ENCODE measurements at regions not wholly inside any gene's neighbourhood (a gene's known extent, or its start where the extent isn't known, plus 50 kb on each side); places are given as distances from the start of the nearest gene placed in this dataset.

DNA sequence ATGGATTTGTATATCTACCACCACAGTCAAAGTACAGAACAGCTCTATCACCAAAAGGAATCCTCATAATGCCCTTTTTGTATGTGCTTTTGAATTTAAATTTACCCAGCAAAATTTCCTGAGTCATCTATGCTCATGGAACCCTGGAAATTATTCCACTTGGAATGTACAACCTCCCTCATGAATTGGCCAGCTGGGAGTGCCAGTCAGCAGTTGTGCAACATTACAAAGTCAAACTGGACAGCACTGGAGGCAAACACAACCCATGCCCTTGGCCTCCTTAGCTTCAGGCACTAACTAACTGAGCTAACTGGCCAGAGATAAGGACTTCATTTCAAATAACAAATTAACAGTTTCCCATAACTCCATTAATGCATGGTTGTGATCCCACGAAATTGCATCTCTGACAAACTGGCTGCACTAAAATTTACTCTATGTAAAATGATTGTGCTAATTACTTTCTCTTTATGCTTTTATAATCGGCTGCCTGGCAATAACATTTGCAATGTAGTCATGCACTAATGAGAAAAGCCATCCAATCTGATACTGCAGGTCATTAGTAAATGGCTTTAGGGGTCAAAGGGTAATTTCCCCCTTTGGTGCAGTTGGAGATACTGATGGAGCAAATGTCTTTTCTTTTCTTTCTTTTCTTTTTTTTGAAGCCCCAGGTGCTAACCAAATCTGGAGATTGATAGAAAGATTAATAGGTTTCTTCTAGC is 270.5 kb downstream of the ACTR3 start:
- Histone ChIP-seq H3K27me3 (no peaks in the 10 kb centered on the region), H3K9me3 (replicated peaks in 1 of 11) (no peaks in the 10 kb centered on the region), H3K9ac (no peak overlapping the region), H3K27ac (no peak overlapping the region), H3K4me2 (no peak overlapping the region), H3K36me3 (no peaks in the 10 kb centered on the region), H3K4me1 (no peaks in the 10 kb centered on the region), H4K20me1 (no peaks in the 10 kb centered on the region), H3K4me3 (no peak overlapping the region)
- TF ChIP-seq Cebpa-rat (IDR thresholded peaks at IDR 0.05), result no peak

- Histone ChIP-seq H4K20me1 (no peaks in the 10 kb centered on the region), H3K36me3 (no peaks in the 10 kb centered on the region), H3K4me2 (no peak overlapping the region), H3K27me3 (no peaks in the 10 kb centered on the region), H3K9me3 (replicated peaks in 1 of 11) (no peaks in the 10 kb centered on the region), H3K4me3 (no peak overlapping the region), H3K9ac (no peak overlapping the region), H3K4me1 (no peaks in the 10 kb centered on the region), H3K27ac (no peak overlapping the region)
- no peak for TF ChIP-seq Cebpa-rat (IDR thresholded peaks at IDR 0.05)
Measured at GRCh38 chr2:114161371-114161770, 271.5 kb downstream of the ACTR3 start.

DNA sequence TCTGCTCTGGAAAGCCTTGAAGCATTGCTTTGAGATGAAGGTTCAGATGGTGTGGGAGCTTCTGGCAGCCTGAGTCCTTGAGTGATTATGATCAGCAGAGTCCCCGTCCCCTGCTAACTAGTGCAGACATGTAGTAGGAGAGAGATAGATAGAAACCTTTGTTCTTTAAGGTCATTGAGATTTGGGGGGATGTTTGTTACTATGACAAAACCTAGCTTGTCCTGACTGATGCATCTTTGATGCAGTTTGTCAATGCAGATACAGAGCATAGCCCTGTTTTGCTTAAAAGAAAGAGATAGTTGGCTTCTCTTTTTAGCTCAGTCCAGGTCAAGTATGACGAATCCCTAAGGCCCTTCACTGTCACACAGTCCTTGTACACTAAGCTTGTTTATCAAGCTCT is 274.6 kb upstream of the DPP10 start:
- Histone ChIP-seq H3K9ac (no peak overlapping the region), H3K27me3 (no peaks in the 10 kb centered on the region), H3K9me3 (replicated peaks in 1 of 11) (no peaks in the 10 kb centered on the region), H3K4me3 (no peak overlapping the region), H3K4me1 (no peaks in the 10 kb centered on the region), H3K27ac (no peak overlapping the region), H3K36me3 (no peaks in the 10 kb centered on the region), H4K20me1 (no peaks in the 10 kb centered on the region), H3K4me2 (no peak overlapping the region)
- TF ChIP-seq Cebpa-rat (IDR thresholded peaks at IDR 0.05), result no peak

- H3K36me3 ChIP-seq, result no peaks in the 10 kb centered on the region
- no peaks in the 10 kb centered on the region for H3K27me3 ChIP-seq
- no peak overlapping the region for H3K4me2 ChIP-seq
- no peak overlapping the region for H3K27ac ChIP-seq
- H3K9ac ChIP-seq, result no peak overlapping the region
- no peak overlapping the region for H3K4me3 ChIP-seq
- no peak for TF ChIP-seq Cebpa-rat (IDR thresholded peaks at IDR 0.05)
- no peaks in the 10 kb centered on the region for H3K9me3 ChIP-seq (replicated peaks in 1 of 11)
- H4K20me1 ChIP-seq, result no peaks in the 10 kb centered on the region
- no peaks in the 10 kb centered on the region for H3K4me1 ChIP-seq
Measured at GRCh38 chr2:114170070-114170469, 272.4 kb upstream of the DPP10 start.

DNA sequence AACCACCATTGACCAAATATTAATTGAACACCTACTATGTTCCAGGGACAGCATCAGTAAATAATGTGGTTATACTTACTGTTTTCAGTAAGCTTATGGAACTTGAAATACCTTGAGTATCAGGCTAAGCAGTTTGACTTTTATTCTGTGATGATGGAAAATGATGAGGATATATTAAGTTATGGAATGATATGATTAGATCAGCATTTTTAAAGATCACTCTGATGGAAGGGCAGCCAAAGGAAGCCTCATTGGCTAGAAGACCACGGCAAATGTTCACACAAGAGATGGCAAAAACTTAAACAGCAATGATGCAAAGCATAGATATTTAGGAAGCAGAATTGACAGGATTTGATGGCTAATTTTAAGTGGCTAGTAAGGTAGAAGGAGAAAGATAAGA is 266.9 kb upstream of the DPP10 start:
- Histone ChIP-seq H3K9me3 (replicated peaks in 1 of 11) (peaks cover 0 to 3% (median 1%) of the 10 kb centered on the region in 11 experiments; a peak in 5 of 22 replicates), H3K4me3 (no peak overlapping the region), H3K9ac (no peak overlapping the region), H3K36me3 (no peaks in the 10 kb centered on the region), H3K27ac (no peak overlapping the region), H3K4me1 (no peaks in the 10 kb centered on the region), H3K27me3 (no peaks in the 10 kb centered on the region), H4K20me1 (no peaks in the 10 kb centered on the region), H3K4me2 (no peak overlapping the region)
- TF ChIP-seq Cebpa-rat (IDR thresholded peaks at IDR 0.05), result no peak

- no peak overlapping the region for H3K27ac ChIP-seq
- no peaks in the 10 kb centered on the region for H3K27me3 ChIP-seq
- H3K9ac ChIP-seq, result no peak overlapping the region
Measured at GRCh38 chr2:114185501-114185900, 256.9 kb upstream of the DPP10 start.

DNA sequence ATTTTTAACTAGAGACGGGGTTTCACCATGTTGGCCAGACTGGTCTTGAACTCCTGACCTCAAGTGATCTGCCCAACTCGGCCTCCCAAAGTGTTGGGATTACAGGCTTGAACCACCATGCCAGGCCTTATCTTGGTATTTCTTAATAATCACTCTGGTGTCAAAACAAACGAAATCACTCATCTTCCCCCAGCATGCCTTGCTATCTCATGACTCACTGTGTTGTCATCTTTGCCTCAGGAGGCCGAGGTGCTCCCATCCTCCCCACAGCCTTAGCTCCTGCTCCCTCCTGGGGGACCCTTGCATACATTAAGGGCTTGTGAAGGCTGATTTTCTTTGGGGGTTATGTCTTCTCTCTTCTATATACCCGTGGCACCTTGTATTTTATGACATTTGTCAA is 250.1 kb upstream of the DPP10 start:
- no peak overlapping the region for H3K4me2 ChIP-seq
- H3K27ac ChIP-seq, result no peak overlapping the region
- no peak overlapping the region for H3K9ac ChIP-seq
- H3K9me3 ChIP-seq (replicated peaks in 1 of 11), result no peaks in the 10 kb centered on the region
- no peaks in the 10 kb centered on the region for H3K36me3 ChIP-seq
- no peaks in the 10 kb centered on the region for H3K4me1 ChIP-seq
- H3K4me3 ChIP-seq, result no peak overlapping the region
- H3K27me3 ChIP-seq, result no peaks in the 10 kb centered on the region
- no peak for TF ChIP-seq Cebpa-rat (IDR thresholded peaks at IDR 0.05)
- no peaks in the 10 kb centered on the region for H4K20me1 ChIP-seq

More at GRCh38 chr2:114185501-114185900, 256.9 kb upstream of the DPP10 start:
- Histone ChIP-seq H4K20me1 (no peaks in the 10 kb centered on the region), H3K36me3 (no peaks in the 10 kb centered on the region), H3K4me2 (no peak overlapping the region), H3K4me3 (no peak overlapping the region), H3K4me1 (0 out of 20 replicates have a peak, but pooled peaks cover 0 to 4% (median 0%) of the 10 kb centered on the region in 10 experiments), H3K9me3 (replicated peaks in 1 of 11) (peaks cover 2 to 12% (median 10%) of the 10 kb centered on the region in 11 experiments; a peak in 15 of 22 replicates)
- no peak for TF ChIP-seq Cebpa-rat (IDR thresholded peaks at IDR 0.05)

GRCh38 chr2:114201781-114202180 is 240.7 kb upstream of the DPP10 start:
- Histone ChIP-seq H3K4me1 (no peaks in the 10 kb centered on the region), H4K20me1 (no peaks in the 10 kb centered on the region), H3K9me3 (replicated peaks in 1 of 11) (peaks cover 0 to 10% (median 0%) of the 10 kb centered on the region in 11 experiments; a peak in 6 of 22 replicates), H3K9ac (no peak overlapping the region), H3K36me3 (no peaks in the 10 kb centered on the region), H3K27ac (no peak overlapping the region), H3K27me3 (no peaks in the 10 kb centered on the region), H3K4me3 (no peak overlapping the region), H3K4me2 (no peak overlapping the region)
- no peak for TF ChIP-seq Cebpa-rat (IDR thresholded peaks at IDR 0.05)

- Histone ChIP-seq H4K20me1 (no peaks in the 10 kb centered on the region), H3K9ac (no peak overlapping the region), H3K36me3 (no peaks in the 10 kb centered on the region), H3K27me3 (no peaks in the 10 kb centered on the region), H3K9me3 (replicated peaks in 1 of 11) (peaks cover 0 to 16% (median 7%) of the 10 kb centered on the region in 11 experiments; a peak in 8 of 22 replicates), H3K4me1 (no peaks in the 10 kb centered on the region), H3K27ac (no peak overlapping the region), H3K4me3 (no peak overlapping the region), H3K4me2 (no peak overlapping the region)
- no peak for TF ChIP-seq Cebpa-rat (IDR thresholded peaks at IDR 0.05)
Measured at GRCh38 chr2:114203679-114204078, 238.8 kb upstream of the DPP10 start.

DNA sequence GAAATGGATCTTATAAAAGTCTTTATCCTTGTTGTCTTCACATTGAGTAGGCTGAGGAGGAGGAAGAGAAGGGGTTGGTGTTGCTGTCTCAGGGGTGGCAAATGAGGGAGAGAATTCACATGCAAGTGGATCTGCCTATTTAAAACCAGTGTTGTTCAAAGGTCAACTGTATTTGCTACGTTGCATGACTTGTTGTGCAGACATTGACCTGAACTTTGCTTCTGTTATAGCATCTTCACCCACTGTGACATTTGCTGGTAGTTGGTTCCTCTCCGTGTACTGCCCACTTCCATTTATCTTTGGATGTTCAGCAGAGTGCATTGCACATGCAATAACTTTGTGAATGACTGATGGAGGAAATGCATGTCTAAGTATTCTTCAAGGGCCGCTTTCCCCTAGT is 228.6 kb upstream of the DPP10 start:
- Histone ChIP-seq H3K27me3 (no peaks in the 10 kb centered on the region), H3K4me1 (no peaks in the 10 kb centered on the region), H3K9me3 (replicated peaks in 1 of 11) (no peaks in the 10 kb centered on the region), H3K9ac (no peak overlapping the region), H3K4me3 (no peak overlapping the region), H3K4me2 (no peak overlapping the region), H4K20me1 (no peaks in the 10 kb centered on the region), H3K36me3 (no peaks in the 10 kb centered on the region), H3K27ac (no peak overlapping the region)
- TF ChIP-seq Cebpa-rat (IDR thresholded peaks at IDR 0.05), result no peak

Measured in BLaER1 treated with 17β-estradiol and CSF1 and Interleukin-3, amounts not matched to agents 10 nM and 100 nM (cell line).